ENCODE measurements at regions not wholly inside any gene's neighbourhood (a gene's known extent, or its start where the extent isn't known, plus 50 kb on each side); places are given as distances from the start of the nearest gene placed in this dataset.
A peak's percentile ranks its signal among the peaks of the same experiment; 100 is the strongest.

GRCh38 chr11:69393178-69393832 lies 88.2 kb upstream of the LINC01488 start:
- Histone ChIP-seq H3K23me2 (ENCODE audit: insufficient read length, low read depth, low read length, poor library complexity, severe bottlenecking) (no peaks in the 10 kb centered on the region), H2AFZ (ENCODE audit: low read length) (no peak overlapping the region), H3K27ac (ENCODE audit: insufficient read length, low read depth, low read length) (no peak overlapping the region), H3K9me3 (ENCODE audit: control insufficient read depth, low read depth, low read length) (peaks cover 12% of the 10 kb centered on the region), H3K14ac (ENCODE audit: insufficient read depth, low read length) (no peak overlapping the region; the same call in 1 of the 2 replicates), H3K18ac (ENCODE audit: insufficient read length, low read depth, low read length) (no peak overlapping the region), H4K91ac (ENCODE audit: insufficient read length, low read depth, low read length) (no peak overlapping the region), H3K4me2 (ENCODE audit: insufficient read depth, insufficient read length, low read length) (no peak overlapping the region), H4K8ac (replicated peaks; ENCODE audit: insufficient read length, low read depth, low read length) (no peak overlapping the region), H2BK20ac (ENCODE audit: low read depth, low read length, poor library complexity, severe bottlenecking) (no peak overlapping the region), H2BK12ac (ENCODE audit: insufficient read length, low read depth, low read length) (no peak overlapping the region), H2BK120ac (ENCODE audit: low read depth, low read length, poor library complexity, severe bottlenecking) (no peak overlapping the region), H3K4me1 (ENCODE audit: insufficient read depth, low read length) (no peaks in the 10 kb centered on the region), H3K27me3 (ENCODE audit: insufficient read depth, low read length) (no peaks in the 10 kb centered on the region), H3K4ac (ENCODE audit: low read depth, low read length) (no peak overlapping the region), H3K79me1 (ENCODE audit: insufficient read depth, low read depth, low read length, poor library complexity, severe bottlenecking) (no peaks in the 10 kb centered on the region), H2BK5ac (ENCODE audit: insufficient read length, low read length) (no peak overlapping the region), H3K79me2 (ENCODE audit: insufficient read depth, low read length) (no peaks in the 10 kb centered on the region), H2BK15ac (ENCODE audit: low read depth, low read length) (no peak overlapping the region), H3K9ac (ENCODE audit: extremely low read depth, insufficient read length, low read length) (no peak overlapping the region), H3K23ac (ENCODE audit: insufficient read length, low read depth, low read length) (no peak overlapping the region), H4K20me1 (ENCODE audit: control insufficient read depth, insufficient read depth, insufficient read length) (no peaks in the 10 kb centered on the region), H3T11ph (ENCODE audit: low read length) (no peak overlapping the region), H4K5ac (ENCODE audit: insufficient read length, low read depth, low read length) (no peak overlapping the region), H3K56ac (ENCODE audit: insufficient read length, low read depth, low read length) (no peak overlapping the region), H2AK5ac (ENCODE audit: insufficient read length, low read length) (no peak overlapping the region)
- H3K4me3 Mint-ChIP-seq = no peak overlapping the region
- H3K27ac Mint-ChIP-seq = peak overlapping the region in 1 of 3 experiments; percentile 2; a peak in 1 of 7 replicates
- H3K4me1 Mint-ChIP-seq = no peaks in the 10 kb centered on the region; a peak in 1 of 4 replicates
- no CpG with 5 or more reads among the region's 16 CpGs for WGBS (ENCODE audit: extremely low coverage, insufficient read length, low lambda C conversion rate)
- peaks cover 2 to 25% (median 13%) of the 10 kb centered on the region in 3 experiments; a peak in 6 of 7 replicates for H3K36me3 Mint-ChIP-seq (ENCODE audit: insufficient read depth in 1 of 3, low read depth in 3 of 3)
- peaks cover 7% of the 10 kb centered on the region for H3K27me3 Mint-ChIP-seq (ENCODE audit: low read depth)
- DNase-seq = no peak
- peaks cover 28 to 30% of the 10 kb centered on the region in 2 experiments for H3K9me3 Mint-ChIP-seq
- no peak for TF ChIP-seq CTCF (conservative IDR thresholded peaks at IDR 0.05)

Measured in H9 (cell line).